ENCODE measurements at regions not wholly inside any gene's neighbourhood (a gene's known extent, or its start where the extent isn't known, plus 50 kb on each side); places are given as distances from the start of the nearest gene placed in this dataset.

DNA sequence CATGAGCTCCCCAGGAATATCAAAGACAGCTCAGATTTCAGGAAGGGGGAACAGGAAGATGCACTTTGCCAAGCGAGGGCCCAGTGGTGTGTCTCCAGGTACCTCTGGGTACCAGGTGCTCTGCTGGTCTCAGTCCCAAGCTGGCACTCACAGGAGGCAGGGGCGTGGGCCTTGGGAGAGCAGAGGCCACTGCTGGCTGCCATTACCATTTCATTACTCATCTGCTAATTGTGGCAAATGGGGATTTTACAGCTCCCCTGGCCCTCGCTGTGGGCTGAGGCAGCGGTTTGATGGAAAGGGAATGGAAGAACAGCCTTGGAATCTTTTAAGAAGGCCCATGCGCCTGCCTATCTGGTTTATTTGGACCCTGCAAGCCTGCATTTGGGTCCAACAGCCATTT lies 192.0 kb upstream of the NAV2 start:
- DNase-seq (ENCODE audit: extremely low read depth, insufficient read length) = no peak
- TF ChIP-seq CTCF (IDR thresholded peaks at IDR 0.05; ENCODE audit: insufficient read depth, low read length, poor library complexity, severe bottlenecking) = no peak
- H3K36me3 ChIP-seq (ENCODE audit: control insufficient read depth, insufficient read depth, low read length) = no peaks in the 10 kb centered on the region; the same call in 1 of the 2 replicates
- no peaks in the 10 kb centered on the region for H3K27me3 ChIP-seq (replicated peaks; ENCODE audit: control insufficient read depth, insufficient read depth, low read length)
- H3K4me3 ChIP-seq (replicated peaks; ENCODE audit: low read depth, low read length) = no peak overlapping the region

DNA sequence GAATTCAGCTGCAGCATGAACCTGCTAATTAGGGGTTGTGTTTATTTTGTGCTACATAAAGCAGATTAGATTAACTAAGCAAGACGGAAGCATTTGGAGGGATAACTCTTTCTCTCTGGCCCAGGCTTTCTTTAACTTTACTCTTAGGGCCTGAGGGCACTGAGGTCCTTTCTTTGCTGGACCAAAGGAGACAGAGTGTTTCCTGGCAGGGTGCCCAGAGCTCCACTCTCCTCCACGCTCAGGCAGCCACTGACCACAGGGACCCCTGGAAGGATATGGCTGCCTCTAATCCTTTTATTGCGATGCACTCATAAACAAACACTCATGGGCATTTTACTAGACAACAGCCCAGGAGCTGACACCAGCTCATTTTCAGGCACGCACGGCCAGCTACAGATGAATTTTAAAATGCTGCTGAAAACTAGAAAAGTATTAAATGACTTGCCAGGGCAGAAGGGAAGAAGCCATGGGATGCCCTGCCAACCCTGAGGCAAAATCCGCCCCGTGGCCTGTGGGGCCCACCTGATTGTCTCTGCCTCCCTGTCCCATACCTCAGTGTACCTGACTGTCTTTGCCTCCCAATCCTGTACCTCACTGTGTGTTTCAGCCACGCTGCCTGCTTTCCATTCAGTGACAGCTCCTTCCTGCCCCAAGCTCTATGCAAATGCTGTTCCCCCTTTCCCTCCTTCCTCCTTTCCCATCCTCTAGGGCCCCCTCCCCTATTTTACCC lies 192.6 kb upstream of the NAV2 start:
- no peak for TF ChIP-seq CTCF (IDR thresholded peaks at IDR 0.05; ENCODE audit: insufficient read depth, low read length, poor library complexity, severe bottlenecking)
- no peak for DNase-seq (ENCODE audit: extremely low read depth, insufficient read length)

GRCh38 chr11:19519353-19519752 lies 193.3 kb upstream of the NAV2 start:
- DNase-seq (ENCODE audit: extremely low read depth, insufficient read length) = no peak
- no peaks in the 10 kb centered on the region for H3K27me3 ChIP-seq (replicated peaks; ENCODE audit: control insufficient read depth, insufficient read depth, low read length)
- H3K36me3 ChIP-seq (ENCODE audit: control insufficient read depth, insufficient read depth, low read length) = no peaks in the 10 kb centered on the region; the same call in 1 of the 2 replicates
- no peak overlapping the region for H3K4me3 ChIP-seq (replicated peaks; ENCODE audit: low read depth, low read length)
- no peak for TF ChIP-seq CTCF (IDR thresholded peaks at IDR 0.05; ENCODE audit: insufficient read depth, low read length, poor library complexity, severe bottlenecking)

More for the DNA sequence above, 192.6 kb upstream of the NAV2 start:
- no peaks in the 10 kb centered on the region for H3K27me3 ChIP-seq (replicated peaks; ENCODE audit: control insufficient read depth, insufficient read depth, low read length)
- no peak overlapping the region for H3K4me3 ChIP-seq (replicated peaks; ENCODE audit: low read depth, low read length)
- H3K36me3 ChIP-seq (ENCODE audit: control insufficient read depth, insufficient read depth, low read length) = no peaks in the 10 kb centered on the region; the same call in 1 of the 2 replicates

- TF ChIP-seq CTCF (IDR thresholded peaks at IDR 0.05; ENCODE audit: insufficient read depth, low read length, poor library complexity, severe bottlenecking) = no peak
- no peak for DNase-seq (ENCODE audit: extremely low read depth, insufficient read length)
- H3K36me3 ChIP-seq (ENCODE audit: control insufficient read depth, insufficient read depth, low read length) = no peaks in the 10 kb centered on the region
- H3K4me3 ChIP-seq (replicated peaks; ENCODE audit: low read depth, low read length) = no peak overlapping the region
- peaks cover 2% of the 10 kb centered on the region; the same call in 1 of the 2 replicates for H3K27me3 ChIP-seq (replicated peaks; ENCODE audit: control insufficient read depth, insufficient read depth, low read length)
Measured at GRCh38 chr11:19513253-19513652, 199.4 kb upstream of the NAV2 start.

GRCh38 chr11:19512618-19513017 lies 200.0 kb upstream of the NAV2 start:
- no peak overlapping the region for H3K4me3 ChIP-seq (replicated peaks; ENCODE audit: low read depth, low read length)
- TF ChIP-seq CTCF (IDR thresholded peaks at IDR 0.05; ENCODE audit: insufficient read depth, low read length, poor library complexity, severe bottlenecking) = no peak
- no peaks in the 10 kb centered on the region for H3K36me3 ChIP-seq (ENCODE audit: control insufficient read depth, insufficient read depth, low read length)
- no peak for DNase-seq (ENCODE audit: extremely low read depth, insufficient read length)
- peaks cover 2% of the 10 kb centered on the region; the same call in 1 of the 2 replicates for H3K27me3 ChIP-seq (replicated peaks; ENCODE audit: control insufficient read depth, insufficient read depth, low read length)
